Aorta (tissue), 5 donors: ENCODE measurements at regions not wholly inside any gene's neighbourhood (a gene's known extent, or its start where the extent isn't known, plus 50 kb on each side); places are given as distances from the start of the nearest gene placed in this dataset.
"Not testable (repeated sequence)": the region's sequence is repeated elsewhere in the genome, so short reads cannot be mapped to it uniquely, and the experiment has no call there.

Experiments used
- ATAC-seq: fragments of 200-7000 bp; cut with Tn5 transposase; one replicate; pipeline ENCODE4 v1.9.1; 2022; ENCODE audit warnings: moderate library complexity; ENCODE audit not compliant: low FRiP score
- DNase-seq, 2 donors: peaks; one replicate each; pipeline ENCODE4 v3.0.0-alpha.2; 2020
- H3K27ac ChIP-seq, 2 donors: one replicate each; pipeline ENCODE4 v1.5.1; 2013; ENCODE audit warnings: low read length in 2 of 2, mild to moderate bottlenecking in 2 of 2, moderate library complexity in 2 of 2, control low read depth in 1 of 2, inconsistent platforms in 1 of 2, low read depth in 1 of 2
- H3K27me3 ChIP-seq, 2 donors: one replicate each; pipeline ENCODE4 v1.6.1; 2013; ENCODE audit warnings: control low read depth in 1 of 2, low read length in 1 of 2, mild to moderate bottlenecking in 1 of 2, moderate library complexity in 1 of 2; ENCODE audit not compliant: insufficient read depth in 2 of 2, control insufficient read depth in 1 of 2
- H3K36me3 ChIP-seq, 2 donors: one replicate each; pipeline ENCODE4 v1.6.1; 2013; ENCODE audit warnings: control low read depth in 1 of 2, low read length in 1 of 2, mild to moderate bottlenecking in 1 of 2; ENCODE audit not compliant: insufficient read depth in 2 of 2, control insufficient read depth in 1 of 2
- H3K4me1 ChIP-seq, 2 donors: one replicate each; pipeline ENCODE4 v1.6.1; 2013; ENCODE audit warnings: low read length in 2 of 2, control low read depth in 1 of 2, mild to moderate bottlenecking in 1 of 2, moderate library complexity in 1 of 2; ENCODE audit not compliant: insufficient read depth in 2 of 2, control insufficient read depth in 1 of 2
- H3K4me3 ChIP-seq, 2 donors: one replicate each; pipeline ENCODE4 v1.5.1; 2013; ENCODE audit warnings: low read length in 2 of 2, control low read depth in 1 of 2, mild to moderate bottlenecking in 1 of 2
- H3K9me3 ChIP-seq: one replicate; pipeline ENCODE4 v1.6.1; 2013; ENCODE audit warnings: mild to moderate bottlenecking, low read length; ENCODE audit not compliant: control insufficient read depth
- WGBS, 2 donors: extraction: QIAGEN DNeasy Blood & Tissue Kit; methylation state at CpG; one replicate each; pipeline ENCODE4 v1.1.7; 2013; 5-methylcytosine and 5-hydroxymethylcytosine counted together
- intact Hi-C, 2 donors: fragments of 100-400 bp; cut with DNase I; formaldehyde crosslinking; loops; one replicate each; pipeline versions ENCODE4 v1.14.2 to v1.15.0; 2022
- donor health status: healthy with polysubstance abuse.
- donor health status: Bipolar disorder and iron deficiency.
- donor health status: DM: no; HTN: no; CAD: no.
- donor health status: DM: no; HTN: no; CAD: no.
- donor health status: DM: yes; HTN: yes; CAD: no.

- no peak for ATAC-seq
- H3K27me3 ChIP-seq, result no peaks in the 10 kb centered on the region
These were observed 91.4 kb upstream of the ARID1B start for GRCh38 chr6:156685823-156686222.

GRCh38 chr6:156683821-156684220 is 93.4 kb upstream of the ARID1B start:
- Histone ChIP-seq H3K27me3 (no peaks in the 10 kb centered on the region), H3K9me3 (no peaks in the 10 kb centered on the region), H3K27ac (no peak overlapping the region), H3K36me3 (peaks cover 0 to 1% of the 10 kb centered on the region in 2 donors), H3K4me1 (peaks cover 1 to 2% of the 10 kb centered on the region in 2 donors), H3K4me3 (no peak overlapping the region)
- 88 to 90% methylated on average over 5 of the region's 5 CpGs for WGBS, 2 donors
- DNase-seq, result no peak
- intact Hi-C loops, result loop anchor here in 1 of 2 donors (10.0 kb wide), 1 partner anchor 119 kb away; no protein-coding TSS in a partner anchor
- no peak for ATAC-seq

More at GRCh38 chr6:156685823-156686222, 91.4 kb upstream of the ARID1B start:
- intact Hi-C loops, result loop anchor here (2.0 to 10.0 kb wide), 5 partner anchors 35 to 336 kb away; partner anchors contain the start of gene ARID1B (in 1 of the 2)
- Histone ChIP-seq H3K27ac (peak overlapping the region; percentile 34 to 63), H3K36me3 (peaks cover 0 to 1% of the 10 kb centered on the region in 2 donors), H3K4me1 (peaks cover 1 to 2% of the 10 kb centered on the region in 2 donors), H3K4me3 (peak overlapping the region; percentile 29 to 97), H3K9me3 (no peaks in the 10 kb centered on the region)
- no peak for DNase-seq
- 14 to 16% methylated on average over 4 of the region's 4 CpGs for WGBS, 2 donors

GRCh38 chr6:156676721-156677120 is 100.5 kb upstream of the ARID1B start:
- Histone ChIP-seq H3K4me1 (no peaks in the 10 kb centered on the region), H3K36me3 (no peaks in the 10 kb centered on the region), H3K4me3 (no peak overlapping the region), H3K27ac (no peak overlapping the region), H3K9me3 (no peaks in the 10 kb centered on the region), H3K27me3 (no peaks in the 10 kb centered on the region)
- ATAC-seq (no peak), DNase-seq (no peak)
- intact Hi-C loops, result no loop called here
- WGBS, 2 donors, result 88 to 92% methylated on average over 2 of the region's 2 CpGs

- no peak overlapping the region for H3K4me3 ChIP-seq
- WGBS, 2 donors, result 88 to 92% methylated on average over 2 of the region's 2 CpGs
- intact Hi-C loops, result no loop called here
- no peak overlapping the region for H3K27ac ChIP-seq
- DNase-seq (no peak), ATAC-seq (no peak)
- H3K36me3 ChIP-seq, result no peaks in the 10 kb centered on the region
- H3K4me1 ChIP-seq, result no peaks in the 10 kb centered on the region
- no peaks in the 10 kb centered on the region for H3K27me3 ChIP-seq
- no peaks in the 10 kb centered on the region for H3K9me3 ChIP-seq
These were observed 103.0 kb upstream of the ARID1B start for GRCh38 chr6:156674197-156674596.

- H3K27ac ChIP-seq, H3K4me3 ChIP-seq, ATAC-seq, H3K4me1 ChIP-seq, DNase-seq, H3K27me3 ChIP-seq, H3K36me3 ChIP-seq, H3K9me3 ChIP-seq, intact Hi-C loops: not testable (repeated sequence)
- 92 to 95% methylated on average over 10 to 26 of the region's 26 CpGs for WGBS, 2 donors
These were observed 107.1 kb upstream of the ARID1B start for GRCh38 chr6:156670097-156670496.

GRCh38 chr6:156662025-156662445 is 115.1 kb upstream of the ARID1B start:
- Histone ChIP-seq H3K27ac (no peak overlapping the region), H3K9me3 (no peaks in the 10 kb centered on the region), H3K4me1 (peaks cover 0 to 3% of the 10 kb centered on the region in 2 donors), H3K27me3 (no peaks in the 10 kb centered on the region), H3K4me3 (no peak overlapping the region), H3K36me3 (no peaks in the 10 kb centered on the region)
- intact Hi-C loops, result no loop called here
- DNase-seq (no peak), ATAC-seq (no peak)
- WGBS, 2 donors, result 84 to 89% methylated on average over 17 of the region's 17 CpGs

GRCh38 chr6:156660389-156660788 is 116.8 kb upstream of the ARID1B start:
- H3K36me3 ChIP-seq, result no peaks in the 10 kb centered on the region
- no peaks in the 10 kb centered on the region for H3K27me3 ChIP-seq
- no peak for DNase-seq
- no peak for ATAC-seq
- 87 to 93% methylated on average over 2 of the region's 2 CpGs for WGBS, 2 donors
- intact Hi-C loops, result no loop called here
- no peak overlapping the region for H3K4me3 ChIP-seq
- H3K27ac ChIP-seq, result no peak overlapping the region
- H3K4me1 ChIP-seq, result peaks cover 0 to 3% of the 10 kb centered on the region in 2 donors
- no peaks in the 10 kb centered on the region for H3K9me3 ChIP-seq

GRCh38 chr6:156659822-156660198 is 117.4 kb upstream of the ARID1B start:
- no peak overlapping the region for H3K4me3 ChIP-seq
- DNase-seq (no peak), ATAC-seq (no peak)
- H3K27me3 ChIP-seq, result no peaks in the 10 kb centered on the region
- H3K4me1 ChIP-seq, result peaks cover 0 to 3% of the 10 kb centered on the region in 2 donors
- no peaks in the 10 kb centered on the region for H3K9me3 ChIP-seq
- intact Hi-C loops, result no loop called here
- 77 to 79% methylated on average over 2 of the region's 2 CpGs for WGBS, 2 donors
- H3K36me3 ChIP-seq, result no peaks in the 10 kb centered on the region
- H3K27ac ChIP-seq, result no peak overlapping the region

GRCh38 chr6:156658966-156659821 is 118.0 kb upstream of the ARID1B start:
- Histone ChIP-seq H3K9me3 (no peaks in the 10 kb centered on the region), H3K4me3 (no peak overlapping the region), H3K36me3 (no peaks in the 10 kb centered on the region), H3K27me3 (no peaks in the 10 kb centered on the region), H3K27ac (no peak overlapping the region), H3K4me1 (peaks cover 0 to 3% of the 10 kb centered on the region in 2 donors)
- DNase-seq (no peak), ATAC-seq (peak; percentile 27)
- intact Hi-C loops, result no loop called here
- 49 to 50% methylated on average over 7 of the region's 7 CpGs for WGBS, 2 donors
